ENCODE measurements at regions not wholly inside any gene's neighbourhood (a gene's known extent, or its start where the extent isn't known, plus 50 kb on each side); places are given as distances from the start of the nearest gene placed in this dataset.
"Not testable (repeated sequence)": the region's sequence is repeated elsewhere in the genome, so short reads cannot be mapped to it uniquely, and the experiment has no call there.

DNA sequence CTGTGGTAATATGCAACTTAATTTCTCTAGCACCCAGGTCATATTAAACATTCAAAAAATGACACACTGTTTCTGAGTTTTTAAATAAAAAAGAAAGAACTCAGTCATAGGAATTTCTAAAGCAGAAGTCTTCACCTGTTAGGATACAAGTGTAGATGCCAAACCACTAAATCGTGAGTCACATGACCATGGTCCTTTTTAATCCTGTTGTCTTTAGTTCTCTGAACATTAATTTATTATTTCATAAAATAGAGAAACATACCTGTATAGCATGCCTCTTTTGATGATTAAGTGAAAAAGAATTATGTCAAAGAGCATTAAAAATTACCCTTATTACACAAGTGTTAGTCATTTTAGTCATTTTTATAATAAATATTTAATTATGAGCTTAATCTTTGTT lies 398.8 kb downstream of the CCDC85A start:
- Mint-ChIP-seq H3K4me3 (no peak overlapping the region), H3K36me3 (no peaks in the 10 kb centered on the region), H3K4me1 (ENCODE audit: low read depth) (no peaks in the 10 kb centered on the region), H3K27ac (no peak overlapping the region), H3K9me3 (peaks cover 10% of the 10 kb centered on the region), H3K27me3 (no peaks in the 10 kb centered on the region)
- ChIA-PET POLR2A (no interaction called here), CTCF (no interaction called here)
- no peak for DNase-seq
- intact Hi-C loops (cut with micrococcal nuclease): no loop called here

DNA sequence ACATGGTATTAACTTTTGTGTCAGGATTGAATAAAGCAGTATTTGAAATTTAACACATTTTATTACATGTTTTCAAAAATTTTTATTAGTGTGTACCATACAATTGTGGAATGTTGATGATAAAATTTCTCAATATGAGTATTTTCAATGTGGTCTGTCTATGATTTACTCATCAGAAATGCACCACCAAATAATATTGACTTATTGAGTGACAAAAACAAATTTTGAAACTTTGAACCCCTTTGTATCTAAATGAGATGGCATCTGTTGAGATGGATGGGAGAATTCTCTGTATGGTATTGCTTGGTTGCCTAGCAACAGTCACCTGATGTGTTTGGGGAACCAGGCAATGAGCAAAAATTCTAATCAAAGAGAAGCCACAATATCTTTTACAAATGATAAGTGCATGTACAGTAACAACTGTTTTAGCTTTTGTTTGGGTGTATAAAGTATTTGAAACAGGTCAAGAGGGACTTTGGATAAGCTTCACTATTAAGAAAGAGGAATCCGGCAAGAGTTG lies 400.1 kb downstream of the CCDC85A start:
- no peak overlapping the region for H3K4me3 Mint-ChIP-seq
- no peaks in the 10 kb centered on the region for H3K36me3 Mint-ChIP-seq
- ChIA-PET POLR2A (no interaction called here), CTCF (no interaction called here)
- no peak overlapping the region for H3K27ac Mint-ChIP-seq
- H3K9me3 Mint-ChIP-seq: peaks cover 11% of the 10 kb centered on the region
- no peaks in the 10 kb centered on the region for H3K4me1 Mint-ChIP-seq (ENCODE audit: low read depth)
- intact Hi-C loops (cut with micrococcal nuclease): no loop called here
- no peaks in the 10 kb centered on the region for H3K27me3 Mint-ChIP-seq
- no peak for DNase-seq

DNA sequence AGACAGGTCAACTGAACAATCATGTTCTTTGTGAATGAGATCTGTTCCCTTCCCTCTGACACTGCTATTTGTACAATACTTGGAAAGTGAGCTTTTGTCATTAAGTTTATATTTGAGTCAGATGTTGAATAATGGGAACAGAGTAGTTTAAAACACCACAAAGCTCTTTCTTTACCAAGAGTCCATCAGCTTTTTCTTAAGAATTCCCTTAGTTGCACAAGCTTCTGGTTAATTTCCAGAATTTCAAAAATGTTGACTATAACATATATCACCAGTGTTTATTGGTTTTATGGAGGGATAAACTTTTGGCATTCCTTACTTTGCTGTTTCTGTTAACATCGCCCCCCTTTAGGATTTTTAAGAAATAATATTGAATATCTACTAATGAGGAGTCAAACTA lies 403.7 kb downstream of the CCDC85A start:
- CTCF ChIA-PET: no interaction called here
- Mint-ChIP-seq H3K9me3 (peaks cover 2% of the 10 kb centered on the region), H3K4me1 (ENCODE audit: low read depth) (no peaks in the 10 kb centered on the region), H3K4me3 (no peak overlapping the region), H3K36me3 (no peaks in the 10 kb centered on the region), H3K27ac (no peak overlapping the region), H3K27me3 (no peaks in the 10 kb centered on the region)
- no peak for DNase-seq
- POLR2A ChIA-PET: no interaction called here
- intact Hi-C loops (cut with micrococcal nuclease): no loop called here

DNA sequence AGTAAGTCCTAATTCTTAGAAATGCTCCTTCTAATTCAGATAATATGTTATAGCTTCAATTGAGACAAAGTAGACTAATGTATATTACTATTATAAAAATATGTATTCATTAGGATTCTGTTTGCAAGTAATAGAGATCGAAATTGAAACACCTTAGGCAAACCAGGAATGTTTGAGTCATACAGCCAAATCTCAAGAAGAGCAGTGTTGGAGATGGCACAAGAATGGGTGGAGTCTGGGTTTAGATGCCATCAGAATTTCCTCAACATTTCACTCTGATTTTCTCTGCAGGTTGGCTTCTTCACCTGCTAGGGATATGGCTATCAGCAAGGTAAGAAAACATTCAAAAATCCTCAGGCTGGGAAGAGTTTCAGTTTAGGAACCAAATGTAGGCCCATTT lies 405.4 kb downstream of the CCDC85A start:
- no peak overlapping the region for H3K4me3 Mint-ChIP-seq
- H3K27me3 Mint-ChIP-seq: no peaks in the 10 kb centered on the region
- CTCF ChIA-PET: no interaction called here

DNA sequence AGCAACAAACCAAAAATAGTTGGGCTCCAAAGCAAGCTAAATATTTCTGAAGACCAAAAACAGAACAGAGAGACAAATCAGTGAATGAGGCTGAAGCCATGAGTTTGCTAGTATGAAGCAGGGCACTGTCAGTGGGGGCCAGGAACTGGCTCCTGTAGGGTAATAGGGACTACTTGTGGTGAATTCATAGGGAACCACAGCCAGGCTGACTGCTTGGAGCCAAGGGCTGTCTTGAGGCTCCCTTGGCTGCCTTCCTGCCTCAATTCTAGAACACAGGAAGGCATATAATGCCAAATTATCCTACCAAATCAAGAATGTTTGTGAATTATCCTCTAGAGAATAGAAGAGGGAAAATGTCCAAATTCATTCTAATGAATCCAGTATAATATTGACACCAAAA lies 406.0 kb downstream of the CCDC85A start:
- Mint-ChIP-seq H3K4me3 (no peak overlapping the region), H3K4me1 (ENCODE audit: low read depth) (no peaks in the 10 kb centered on the region), H3K27me3 (no peaks in the 10 kb centered on the region), H3K9me3 (peaks cover 11% of the 10 kb centered on the region), H3K27ac (no peak overlapping the region), H3K36me3 (no peaks in the 10 kb centered on the region)
- ChIA-PET CTCF (no interaction called here), POLR2A (no interaction called here)
- DNase-seq: no peak
- intact Hi-C loops (cut with micrococcal nuclease): no loop called here

More for the DNA sequence above, 405.4 kb downstream of the CCDC85A start:
- no peak for DNase-seq
- no peaks in the 10 kb centered on the region for H3K36me3 Mint-ChIP-seq
- intact Hi-C loops (cut with micrococcal nuclease): no loop called here
- H3K4me1 Mint-ChIP-seq (ENCODE audit: low read depth): no peaks in the 10 kb centered on the region
- H3K9me3 Mint-ChIP-seq: peaks cover 7% of the 10 kb centered on the region
- H3K27ac Mint-ChIP-seq: no peak overlapping the region
- POLR2A ChIA-PET: no interaction called here

DNA sequence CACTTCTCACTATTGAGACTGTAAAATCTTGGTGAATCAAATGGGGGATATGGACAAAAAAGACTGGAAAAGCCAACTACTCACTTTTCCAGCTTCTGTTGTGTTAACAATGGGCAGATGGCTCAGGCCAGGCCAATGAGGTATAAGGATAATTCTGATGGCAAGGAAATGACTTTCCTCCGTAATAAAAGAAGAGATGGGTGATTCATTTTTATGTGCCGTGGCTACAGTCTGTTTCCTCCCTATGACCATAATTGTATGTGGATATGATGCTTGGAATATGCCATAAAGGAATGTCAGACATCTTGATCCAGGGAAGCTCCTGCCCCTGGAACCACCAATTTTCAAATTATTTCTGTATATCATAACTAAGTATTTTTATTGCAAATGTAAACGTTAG lies 406.8 kb downstream of the CCDC85A start:
- Mint-ChIP-seq H3K36me3 (no peaks in the 10 kb centered on the region), H3K27me3 (no peaks in the 10 kb centered on the region), H3K27ac (no peak overlapping the region), H3K4me1 (ENCODE audit: low read depth) (no peaks in the 10 kb centered on the region), H3K4me3 (no peak overlapping the region), H3K9me3 (peaks cover 12% of the 10 kb centered on the region)
- no peak for DNase-seq
- ChIA-PET CTCF (no interaction called here), POLR2A (no interaction called here)
- intact Hi-C loops (cut with micrococcal nuclease): no loop called here

DNA sequence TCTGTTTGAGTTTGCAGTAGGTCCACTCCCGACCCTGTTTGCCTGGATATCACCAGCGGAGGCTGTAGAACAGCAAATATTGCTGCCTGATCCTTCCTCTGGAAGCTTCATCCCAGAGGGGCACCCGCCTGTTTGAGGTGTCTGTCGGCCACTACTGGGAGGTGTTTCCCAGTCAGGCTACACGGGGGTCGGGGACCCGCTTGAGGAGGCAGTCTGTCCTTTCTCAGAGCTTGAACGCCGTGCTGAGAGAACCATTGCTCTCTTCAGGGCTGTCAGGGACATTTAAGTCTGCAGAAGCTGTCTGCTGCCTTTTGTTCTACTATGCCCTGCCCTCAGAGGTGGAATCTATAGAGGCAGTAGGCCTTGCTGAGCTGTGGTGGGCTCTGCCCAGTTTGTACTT lies 422.3 kb downstream of the CCDC85A start:
- CTCF ChIA-PET; H3K27ac Mint-ChIP-seq; intact Hi-C loops (cut with micrococcal nuclease); H3K36me3 Mint-ChIP-seq; POLR2A ChIA-PET; H3K4me1 Mint-ChIP-seq (ENCODE audit: low read depth); H3K4me3 Mint-ChIP-seq; DNase-seq; H3K27me3 Mint-ChIP-seq: not testable (repeated sequence)
- H3K9me3 Mint-ChIP-seq: peaks cover 25% of the 10 kb centered on the region

DNA sequence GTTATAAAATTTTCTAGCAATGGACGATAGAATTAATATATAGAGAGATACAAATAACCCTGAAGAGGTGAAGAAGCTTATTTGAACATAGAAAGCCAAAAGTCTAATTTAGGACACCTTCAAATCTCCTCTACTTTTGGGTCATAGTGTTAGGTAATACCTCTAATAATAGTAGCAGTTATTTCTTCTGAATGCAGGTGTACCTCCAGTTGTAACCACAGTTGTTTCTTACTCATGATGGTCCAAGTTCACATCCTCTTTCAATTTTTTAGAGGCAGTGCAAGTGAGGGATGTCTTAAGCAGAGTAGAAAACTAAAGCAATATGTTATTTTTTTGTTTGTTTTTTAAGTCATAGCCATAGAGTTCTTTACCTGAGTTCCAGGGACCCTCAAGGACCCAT lies 429.5 kb downstream of the CCDC85A start:
- CTCF ChIA-PET: no interaction called here
- Mint-ChIP-seq H3K4me3 (no peak overlapping the region), H3K4me1 (ENCODE audit: low read depth) (no peaks in the 10 kb centered on the region), H3K27me3 (no peaks in the 10 kb centered on the region), H3K36me3 (no peaks in the 10 kb centered on the region), H3K9me3 (peaks cover 18% of the 10 kb centered on the region), H3K27ac (no peak overlapping the region)
- intact Hi-C loops (cut with micrococcal nuclease): no loop called here
- POLR2A ChIA-PET: no interaction called here
- DNase-seq: no peak

DNA sequence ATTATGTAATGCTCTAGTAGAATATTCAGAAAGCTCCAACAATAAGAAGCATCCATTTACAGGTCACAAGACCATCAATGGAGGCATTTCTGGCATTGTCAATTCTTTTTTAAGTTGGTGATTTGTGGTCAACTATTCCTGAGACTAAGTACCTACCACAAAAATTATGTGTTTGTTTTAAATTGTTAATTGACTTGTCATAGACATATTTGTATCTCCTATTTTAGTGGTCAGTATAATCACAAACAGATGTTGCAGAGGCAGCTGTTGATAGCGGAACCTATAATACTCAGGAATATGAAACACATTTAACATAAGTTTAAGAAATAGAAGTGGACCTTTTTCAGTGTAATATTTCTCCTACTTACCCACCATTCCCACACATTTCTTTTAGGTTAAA lies 430.1 kb downstream of the CCDC85A start:
- POLR2A ChIA-PET: no interaction called here
- peaks cover 25% of the 10 kb centered on the region for H3K9me3 Mint-ChIP-seq
- CTCF ChIA-PET: no interaction called here
- no peak overlapping the region for H3K27ac Mint-ChIP-seq
- H3K4me1 Mint-ChIP-seq (ENCODE audit: low read depth): no peaks in the 10 kb centered on the region
- H3K27me3 Mint-ChIP-seq: no peaks in the 10 kb centered on the region
- no peaks in the 10 kb centered on the region for H3K36me3 Mint-ChIP-seq
- H3K4me3 Mint-ChIP-seq: no peak overlapping the region
- intact Hi-C loops (cut with micrococcal nuclease): no loop called here
- no peak for DNase-seq

DNA sequence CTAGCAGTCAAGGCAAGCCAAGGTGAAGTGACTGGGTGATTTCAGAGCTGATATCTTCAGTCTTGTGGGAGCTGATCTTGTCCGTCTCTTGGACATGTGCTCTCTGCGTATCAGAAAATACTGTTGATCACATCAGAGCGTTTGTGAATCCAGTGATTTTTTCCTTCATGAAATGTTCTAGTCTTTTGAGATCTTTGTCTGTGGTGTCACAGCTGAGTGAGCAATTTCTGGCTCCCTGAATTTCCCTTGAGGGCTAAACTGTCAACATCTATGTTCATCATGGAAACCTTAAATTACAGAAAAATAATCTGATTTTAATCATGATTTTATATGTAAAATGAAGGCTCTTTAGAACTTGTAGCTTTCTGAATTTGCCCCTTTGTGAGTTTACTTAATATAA lies 432.0 kb downstream of the CCDC85A start:
- CTCF ChIA-PET: no interaction called here
- no peaks in the 10 kb centered on the region for H3K27me3 Mint-ChIP-seq

DNA sequence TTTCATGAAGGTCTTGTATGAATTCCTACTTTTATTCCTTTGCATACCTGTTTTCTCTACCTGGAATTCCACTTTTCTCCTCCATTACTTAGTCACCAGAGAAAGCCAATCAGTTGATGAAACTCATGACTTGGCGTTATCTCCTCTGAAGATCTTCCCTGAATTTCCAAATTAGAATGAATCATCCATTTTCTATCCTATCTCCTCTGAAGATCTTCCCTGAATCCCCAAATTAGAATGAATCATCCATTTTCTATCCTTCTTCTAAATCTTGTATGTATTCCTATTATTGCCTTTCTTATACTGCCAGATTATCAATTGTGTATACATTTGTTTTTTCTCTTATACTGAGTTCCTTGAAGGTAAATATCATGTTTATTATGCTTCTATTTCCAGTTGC lies 440.4 kb downstream of the CCDC85A start:
- no peaks in the 10 kb centered on the region for H3K36me3 Mint-ChIP-seq
- H3K4me1 Mint-ChIP-seq (ENCODE audit: low read depth): no peaks in the 10 kb centered on the region
- DNase-seq: no peak
- ChIA-PET POLR2A (no interaction called here), CTCF (no interaction called here)
- intact Hi-C loops (cut with micrococcal nuclease): no loop called here
- H3K27ac Mint-ChIP-seq: no peak overlapping the region
- peaks cover 26% of the 10 kb centered on the region for H3K9me3 Mint-ChIP-seq
- H3K4me3 Mint-ChIP-seq: no peak overlapping the region
- H3K27me3 Mint-ChIP-seq: no peaks in the 10 kb centered on the region

More for the DNA sequence above, 432.0 kb downstream of the CCDC85A start:
- Mint-ChIP-seq H3K36me3 (no peaks in the 10 kb centered on the region), H3K27ac (no peak overlapping the region), H3K4me3 (no peak overlapping the region), H3K9me3 (peaks cover 28% of the 10 kb centered on the region), H3K4me1 (ENCODE audit: low read depth) (no peaks in the 10 kb centered on the region)
- intact Hi-C loops (cut with micrococcal nuclease): no loop called here
- POLR2A ChIA-PET: no interaction called here
- no peak for DNase-seq

DNA sequence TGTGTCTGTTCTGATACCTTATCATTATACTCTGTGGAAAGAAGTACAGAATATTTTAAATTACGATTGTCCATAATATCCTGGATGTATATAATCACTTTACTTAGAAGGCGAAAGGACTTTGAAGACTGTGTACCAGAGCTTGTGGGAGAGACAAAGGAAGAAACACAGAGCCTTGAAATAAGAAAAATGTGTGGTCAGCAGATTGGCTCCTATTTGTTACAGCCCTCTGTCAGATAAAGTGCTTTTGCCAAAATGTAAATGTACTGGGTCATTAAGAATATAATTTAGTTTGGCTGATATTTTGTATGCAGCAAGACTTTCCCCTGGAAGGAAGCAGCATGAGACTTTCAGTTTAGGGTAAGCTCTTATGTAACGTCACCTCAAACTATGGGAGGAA lies 443.1 kb downstream of the CCDC85A start:
- Mint-ChIP-seq H3K4me3 (no peak overlapping the region), H3K36me3 (no peaks in the 10 kb centered on the region), H3K4me1 (ENCODE audit: low read depth) (no peaks in the 10 kb centered on the region), H3K27me3 (no peaks in the 10 kb centered on the region), H3K27ac (no peak overlapping the region), H3K9me3 (peaks cover 15% of the 10 kb centered on the region)
- ChIA-PET POLR2A (no interaction called here), CTCF (no interaction called here)
- no peak for DNase-seq
- intact Hi-C loops (cut with micrococcal nuclease): no loop called here

DNA sequence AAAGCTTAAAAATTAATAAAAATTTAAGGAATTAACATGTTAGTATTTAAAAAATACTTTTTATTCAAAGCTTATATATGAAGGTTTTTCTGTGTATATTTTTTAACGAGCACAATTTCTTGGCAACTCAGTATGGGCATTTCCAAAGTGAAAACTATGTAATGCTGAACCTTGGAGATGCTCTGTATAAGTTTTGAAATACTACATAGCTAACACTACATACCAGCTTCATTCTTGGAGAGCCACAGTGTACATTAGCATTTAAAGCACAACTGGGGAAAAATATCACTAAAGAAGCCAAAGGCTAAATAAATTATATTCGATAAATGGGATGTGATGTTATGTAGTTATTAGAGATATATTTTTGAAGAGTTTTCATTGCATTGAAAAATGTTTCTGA lies 446.5 kb downstream of the CCDC85A start:
- POLR2A ChIA-PET: no interaction called here
- Mint-ChIP-seq H3K4me1 (ENCODE audit: low read depth) (no peaks in the 10 kb centered on the region), H3K27ac (no peak overlapping the region), H3K27me3 (no peaks in the 10 kb centered on the region), H3K36me3 (no peaks in the 10 kb centered on the region), H3K9me3 (peaks cover 19% of the 10 kb centered on the region), H3K4me3 (no peak overlapping the region)
- CTCF ChIA-PET: no interaction called here
- intact Hi-C loops (cut with micrococcal nuclease): no loop called here
- no peak for DNase-seq

DNA sequence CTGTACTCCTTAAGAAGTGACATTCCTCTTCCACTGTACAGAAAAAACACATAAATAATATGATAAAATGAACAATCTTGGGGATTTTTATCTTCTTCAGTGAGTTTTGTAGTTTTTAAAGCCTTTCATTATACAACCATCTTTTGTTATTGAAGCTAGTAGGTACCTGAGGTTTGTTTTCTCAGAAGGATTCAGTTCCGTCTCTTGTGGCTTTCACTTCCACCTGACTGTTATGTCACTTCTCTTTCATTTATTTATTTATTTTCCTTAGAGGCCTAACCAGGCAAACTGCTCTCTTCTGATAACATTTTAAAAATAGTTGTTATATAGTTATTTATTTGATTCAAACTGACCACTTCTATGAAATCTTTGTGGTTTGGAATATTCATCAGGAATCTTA lies 464.2 kb downstream of the CCDC85A start:
- DNase-seq: no peak
- Mint-ChIP-seq H3K36me3 (no peaks in the 10 kb centered on the region), H3K27me3 (no peaks in the 10 kb centered on the region), H3K9me3 (peaks cover 17% of the 10 kb centered on the region), H3K27ac (no peak overlapping the region), H3K4me3 (no peak overlapping the region), H3K4me1 (ENCODE audit: low read depth) (no peaks in the 10 kb centered on the region)
- ChIA-PET POLR2A (no interaction called here), CTCF (no interaction called here)
- intact Hi-C loops (cut with micrococcal nuclease): no loop called here
